ENCODE measurements at regions not wholly inside any gene's neighbourhood (a gene's known extent, or its start where the extent isn't known, plus 50 kb on each side); places are given as distances from the start of the nearest gene placed in this dataset.

- TF ChIP-seq POLR2A (IDR thresholded peaks at IDR 0.05), result no peak
- no peak for TF ChIP-seq EP300 (IDR thresholded peaks at IDR 0.05)
- no peak for TF ChIP-seq CTCF (IDR thresholded peaks at IDR 0.05)
- no peak for TF ChIP-seq POLR2AphosphoS5 (IDR thresholded peaks at IDR 0.05)
- Histone ChIP-seq H3K9me3 (no peaks in the 10 kb centered on the region), H3K27me3 (no peaks in the 10 kb centered on the region), H3K36me3 (no peaks in the 10 kb centered on the region), H3K27ac (no peak overlapping the region), H3K4me3 (no peak overlapping the region), H3K4me1 (peaks cover 0 to 2% (median under 1%) of the 10 kb centered on the region in 4 donors)
- ATAC-seq (ENCODE audit: low FRiP score in 2 of 2) (no peak), DNase-seq (no peak)
Measured at GRCh38 chr18:56157541-56157940, 480.9 kb downstream of the TXNL1 start.

DNA sequence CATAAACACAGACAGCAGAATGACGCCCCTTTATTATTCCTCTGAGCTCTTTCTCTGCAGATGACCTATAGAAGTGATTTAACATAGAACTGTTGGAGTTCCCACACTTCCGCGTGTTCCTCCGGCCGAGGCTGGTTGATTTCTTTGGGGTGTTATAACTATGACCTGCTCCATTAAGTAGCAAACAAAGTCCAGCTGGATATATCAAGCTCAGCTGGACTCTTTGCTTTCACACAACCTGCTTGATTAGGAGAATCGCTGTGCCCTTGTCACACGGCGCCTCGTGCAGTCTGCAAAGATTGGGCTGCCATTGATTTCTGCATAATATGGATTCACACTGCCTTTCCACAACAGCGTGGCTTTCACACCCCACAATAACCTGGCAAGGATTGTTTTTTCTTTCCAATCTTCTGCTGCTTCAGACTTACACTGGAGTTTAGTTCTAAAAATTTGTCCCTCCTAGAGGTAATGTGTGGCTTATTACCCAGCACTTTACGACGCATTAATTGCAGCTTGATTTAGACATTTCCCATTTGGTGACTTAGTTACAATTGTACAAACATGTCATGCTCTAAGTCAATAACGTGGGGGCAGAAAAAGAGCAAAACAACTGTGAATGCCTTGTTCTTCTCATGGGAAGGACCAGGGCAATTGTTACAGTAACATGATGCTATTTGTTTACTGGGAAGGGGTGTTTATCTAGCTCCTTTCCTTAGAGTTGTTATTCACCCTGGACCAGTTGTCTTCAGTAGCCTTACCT is 485.7 kb downstream of the TXNL1 start:
- ATAC-seq (ENCODE audit: low FRiP score in 2 of 2) (no peak), DNase-seq (no peak)
- Histone ChIP-seq H3K27ac (no peak overlapping the region), H3K36me3 (no peaks in the 10 kb centered on the region), H3K4me3 (no peak overlapping the region), H3K4me1 (no peaks in the 10 kb centered on the region), H3K9me3 (no peaks in the 10 kb centered on the region), H3K27me3 (no peaks in the 10 kb centered on the region)
- TF ChIP-seq EP300 (IDR thresholded peaks at IDR 0.05) (no peak), CTCF (IDR thresholded peaks at IDR 0.05) (no peak), POLR2AphosphoS5 (IDR thresholded peaks at IDR 0.05) (no peak), POLR2A (IDR thresholded peaks at IDR 0.05) (no peak)
- 76 to 83% methylated on average over 13 of the region's 13 CpGs for WGBS, 2 donors

DNA sequence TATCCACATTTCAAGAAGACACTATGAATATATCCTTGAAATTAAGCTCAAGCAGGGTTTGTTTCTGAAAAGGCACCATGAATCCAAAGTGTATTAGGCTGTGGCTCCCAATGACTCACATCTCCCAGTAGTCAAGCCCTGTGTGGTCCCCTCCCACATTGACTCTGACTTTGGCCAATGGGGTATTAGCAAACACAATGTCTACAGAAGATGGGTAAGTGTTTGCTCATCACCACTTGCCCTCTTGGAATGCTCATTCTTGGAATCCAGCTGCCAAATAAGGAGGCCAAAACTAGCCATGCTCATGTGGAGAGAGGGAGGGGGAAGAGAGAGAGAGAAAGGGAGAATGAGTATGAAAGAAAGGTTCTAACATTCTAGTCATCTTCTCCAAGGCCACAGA is 490.0 kb downstream of the TXNL1 start:
- ATAC-seq (ENCODE audit: low FRiP score in 2 of 2), result peak in 1 of 2 donors; percentile 50

DNA sequence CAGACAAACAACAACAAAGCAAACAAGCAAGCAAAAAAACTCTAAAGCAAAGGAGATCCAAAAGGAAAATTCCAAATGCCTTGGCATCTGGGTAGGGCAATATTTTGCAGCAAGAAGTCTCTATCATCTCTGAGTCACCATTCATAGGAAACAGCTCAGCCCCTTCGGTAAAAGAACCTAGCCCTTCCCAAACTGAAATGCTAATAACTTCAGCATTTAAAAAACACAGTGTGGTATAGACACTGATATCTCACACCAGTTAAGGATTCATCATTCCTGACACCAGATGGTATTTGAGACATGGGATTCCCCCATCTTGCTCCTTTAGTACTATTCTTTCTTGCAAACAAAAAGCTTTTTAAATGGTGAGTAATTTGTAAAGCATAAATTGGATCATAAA is 491.8 kb downstream of the TXNL1 start:
- Histone ChIP-seq H3K9me3 (no peaks in the 10 kb centered on the region), H3K27me3 (no peaks in the 10 kb centered on the region), H3K4me1 (no peaks in the 10 kb centered on the region), H3K4me3 (no peak overlapping the region), H3K36me3 (no peaks in the 10 kb centered on the region), H3K27ac (no peak overlapping the region)
- 85 to 100% methylated on average over 1 of the region's 1 CpG for WGBS, 2 donors
- DNase-seq (no peak), ATAC-seq (ENCODE audit: low FRiP score in 2 of 2) (no peak)
- TF ChIP-seq POLR2AphosphoS5 (IDR thresholded peaks at IDR 0.05), result no peak
- no peak for TF ChIP-seq CTCF (IDR thresholded peaks at IDR 0.05)
- TF ChIP-seq EP300 (IDR thresholded peaks at IDR 0.05), result no peak
- no peak for TF ChIP-seq POLR2A (IDR thresholded peaks at IDR 0.05)

More for the DNA sequence above, 490.0 kb downstream of the TXNL1 start:
- Histone ChIP-seq H3K27me3 (no peaks in the 10 kb centered on the region), H3K4me3 (no peak overlapping the region), H3K4me1 (no peaks in the 10 kb centered on the region), H3K36me3 (no peaks in the 10 kb centered on the region), H3K27ac (no peak overlapping the region), H3K9me3 (no peaks in the 10 kb centered on the region)
- DNase-seq, result no peak
- no peak for TF ChIP-seq CTCF (IDR thresholded peaks at IDR 0.05)
- no peak for TF ChIP-seq POLR2A (IDR thresholded peaks at IDR 0.05)
- no peak for TF ChIP-seq EP300 (IDR thresholded peaks at IDR 0.05)
- TF ChIP-seq POLR2AphosphoS5 (IDR thresholded peaks at IDR 0.05), result no peak

GRCh38 chr18:56142001-56142400 is 496.4 kb downstream of the TXNL1 start:
- no peaks in the 10 kb centered on the region for H3K36me3 ChIP-seq
- TF ChIP-seq POLR2A (IDR thresholded peaks at IDR 0.05) (no peak), EP300 (IDR thresholded peaks at IDR 0.05) (no peak), POLR2AphosphoS5 (IDR thresholded peaks at IDR 0.05) (no peak), CTCF (IDR thresholded peaks at IDR 0.05) (no peak)
- no peaks in the 10 kb centered on the region for H3K4me1 ChIP-seq
- 83 to 85% methylated on average over 2 of the region's 2 CpGs for WGBS, 2 donors
- DNase-seq (no peak), ATAC-seq (ENCODE audit: low FRiP score in 2 of 2) (no peak)
- no peaks in the 10 kb centered on the region for H3K27me3 ChIP-seq
- no peak overlapping the region for H3K4me3 ChIP-seq
- H3K27ac ChIP-seq, result no peak overlapping the region
- H3K9me3 ChIP-seq, result no peaks in the 10 kb centered on the region
